Middle frontal gyrus (tissue), 1 donor: ENCODE measurements at regions not wholly inside any gene's neighbourhood (a gene's known extent, or its start where the extent isn't known, plus 50 kb on each side); places are given as distances from the start of the nearest gene placed in this dataset.
"Not testable (repeated sequence)": the region's sequence is repeated elsewhere in the genome, so short reads cannot be mapped to it uniquely, and the experiment has no call there.

Source experiments
- DNase-seq: peaks from one replicate; pipeline ENCODE4 v3.0.0-alpha.2; 2015; ENCODE audit warnings: low spot score; ENCODE audit errors: extremely low spot score

DNA sequence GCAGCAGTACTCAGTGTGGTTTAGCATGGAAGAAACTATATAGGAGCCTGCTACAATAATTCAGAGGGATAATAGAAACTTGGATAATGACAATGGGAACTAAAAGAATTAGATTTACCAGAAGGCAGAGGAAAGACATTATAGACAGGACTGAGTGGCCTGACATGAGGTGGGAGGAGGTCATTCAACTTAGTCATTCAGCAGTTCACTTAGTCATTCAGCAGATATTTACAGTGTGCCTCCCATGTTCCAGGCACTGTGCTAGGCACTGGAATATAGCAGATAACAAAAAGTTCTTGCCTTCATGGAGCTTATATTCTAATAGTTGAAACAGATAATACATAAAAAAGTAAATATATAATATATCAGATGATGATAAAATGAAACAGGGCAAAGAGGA lies 110.9 kb upstream of the IKBKE start:
- DNase-seq, result not testable (repeated sequence)

DNA sequence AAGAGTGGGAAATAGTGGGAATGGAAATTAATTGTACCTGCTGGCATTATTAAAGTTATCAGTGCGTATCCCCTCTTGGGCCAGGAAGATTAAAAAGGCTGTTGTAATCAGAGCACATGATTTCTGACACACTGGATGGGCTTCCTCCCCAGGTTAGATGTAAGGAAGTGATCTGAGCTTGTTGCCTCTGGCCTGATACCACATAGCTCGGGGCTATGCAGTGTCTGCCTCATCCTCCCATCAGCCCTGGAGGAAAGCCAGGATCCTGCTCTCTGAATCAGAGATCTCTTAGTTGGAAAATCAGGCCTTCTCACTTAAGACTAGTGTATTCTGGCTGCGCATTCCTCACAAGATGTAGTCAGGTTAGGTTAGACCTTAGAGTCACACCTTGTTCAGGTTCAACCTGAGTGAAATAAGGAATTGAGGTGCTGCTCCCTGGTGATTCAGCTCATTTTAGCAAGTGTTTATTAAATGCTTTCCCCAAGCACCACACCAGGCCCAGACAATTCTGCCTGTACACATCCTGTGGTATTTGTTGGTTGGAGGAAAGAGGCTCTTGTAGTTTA lies 108.2 kb upstream of the IKBKE start:
- DNase-seq, result not testable (repeated sequence)

DNA sequence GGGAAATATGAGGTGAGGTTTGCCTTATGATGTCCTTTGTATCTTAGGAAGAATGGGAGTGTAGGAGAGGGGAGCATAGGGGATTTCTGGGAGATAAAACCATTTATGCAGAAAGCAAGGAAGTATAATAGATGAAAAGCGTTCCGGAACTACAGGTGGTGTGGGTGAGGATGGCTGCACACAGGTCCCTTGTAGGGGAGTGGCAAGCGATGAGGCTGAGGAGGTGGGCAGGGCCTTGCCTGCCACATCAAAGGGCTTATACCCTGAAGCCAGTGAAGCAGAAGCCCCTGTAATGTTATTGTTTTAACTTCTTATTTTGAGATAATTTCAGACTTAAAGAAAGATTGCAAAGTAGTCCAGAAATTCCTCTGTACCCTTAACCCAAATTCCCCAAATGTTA lies 107.3 kb upstream of the IKBKE start:
- DNase-seq, result not testable (repeated sequence)

DNA sequence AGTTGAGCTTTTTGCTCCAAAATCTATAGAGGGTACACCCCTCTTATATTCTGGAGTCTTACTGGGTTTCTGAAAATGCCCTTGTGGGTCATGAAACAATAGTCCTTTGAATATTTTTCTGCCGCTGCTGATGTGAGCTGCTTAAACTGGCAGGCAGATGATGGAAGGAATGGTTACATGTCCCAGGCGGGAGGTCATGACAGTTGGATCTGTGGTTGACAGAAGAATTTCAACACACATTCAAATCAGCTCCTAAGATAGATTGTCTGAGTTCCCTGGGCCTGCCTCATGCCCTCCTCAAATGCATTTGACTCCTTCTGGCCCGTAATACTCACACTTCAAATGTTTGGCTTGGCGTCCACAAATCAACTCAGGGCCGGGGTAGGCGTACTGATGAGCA lies 105.0 kb upstream of the IKBKE start:
- DNase-seq, result not testable (repeated sequence)

DNA sequence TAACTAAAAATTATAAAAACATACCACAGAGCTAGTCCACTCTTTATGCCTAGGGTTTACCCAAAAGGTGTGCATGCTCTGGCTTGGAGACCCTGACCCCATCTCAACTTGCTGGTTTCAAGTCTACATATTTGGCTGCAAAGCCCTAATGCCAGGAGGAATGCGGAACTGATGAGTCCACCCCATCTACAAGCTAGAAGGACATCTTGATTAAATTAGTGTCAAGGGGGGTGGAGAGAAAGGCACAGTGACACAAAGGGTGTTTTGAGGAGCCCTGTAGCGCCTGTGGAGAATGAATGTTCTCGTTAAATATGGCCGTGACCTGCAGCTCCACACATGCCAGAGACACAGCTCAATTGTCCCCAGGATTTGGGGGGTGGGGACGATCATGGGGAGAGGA lies 104.1 kb upstream of the IKBKE start:
- DNase-seq, result not testable (repeated sequence)

DNA sequence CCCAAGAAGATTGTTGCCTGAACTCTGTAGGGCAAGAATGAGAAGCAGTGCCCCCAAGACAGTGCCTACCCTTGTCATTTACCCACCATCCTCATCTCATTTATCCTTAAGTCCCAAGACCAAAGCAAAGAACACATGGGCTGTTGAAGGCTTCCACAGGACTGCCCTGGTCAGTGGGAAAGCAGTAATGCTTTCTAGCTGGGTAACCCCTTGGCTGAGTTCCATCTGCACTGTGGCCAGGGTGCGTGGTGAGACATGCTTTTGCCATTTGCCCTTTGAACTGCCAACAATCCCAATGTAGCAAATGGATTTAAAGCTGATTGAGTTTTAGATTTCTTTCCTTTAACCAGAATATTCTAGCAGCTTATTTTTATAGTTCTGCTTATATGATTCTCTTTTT lies 103.5 kb upstream of the IKBKE start:
- not testable (repeated sequence) for DNase-seq

DNA sequence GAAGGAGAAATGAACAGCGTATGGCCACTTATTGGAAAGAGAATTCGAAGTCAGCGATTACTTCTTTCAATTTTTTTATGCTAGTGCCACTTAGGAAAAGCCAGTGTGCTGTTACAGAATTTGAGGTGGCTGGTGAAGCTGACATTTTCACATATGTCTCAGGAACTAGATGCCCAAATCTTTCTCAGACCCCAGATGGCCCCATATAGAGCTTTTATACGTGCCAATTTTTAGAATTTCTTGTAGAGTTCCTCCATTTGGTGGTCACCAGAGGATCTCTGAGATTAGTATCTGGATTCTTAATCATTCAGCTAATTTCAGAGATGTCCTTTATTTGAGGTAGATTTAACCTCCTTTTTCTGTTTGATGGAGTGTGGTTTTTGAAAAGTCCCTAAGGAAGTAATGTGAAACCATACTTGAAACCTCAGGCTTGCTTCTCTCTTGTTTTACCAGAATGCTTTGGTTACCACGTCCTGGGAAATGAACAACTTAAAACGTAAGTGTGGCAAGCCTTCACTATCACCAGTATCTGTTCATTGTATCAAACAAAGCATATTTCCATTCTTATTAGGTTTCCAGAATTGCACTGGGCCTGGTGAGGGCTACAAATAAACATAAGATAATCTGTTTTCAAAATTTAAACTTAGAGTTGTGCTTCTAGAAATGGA lies 102.2 kb upstream of the IKBKE start:
- not testable (repeated sequence) for DNase-seq

DNA sequence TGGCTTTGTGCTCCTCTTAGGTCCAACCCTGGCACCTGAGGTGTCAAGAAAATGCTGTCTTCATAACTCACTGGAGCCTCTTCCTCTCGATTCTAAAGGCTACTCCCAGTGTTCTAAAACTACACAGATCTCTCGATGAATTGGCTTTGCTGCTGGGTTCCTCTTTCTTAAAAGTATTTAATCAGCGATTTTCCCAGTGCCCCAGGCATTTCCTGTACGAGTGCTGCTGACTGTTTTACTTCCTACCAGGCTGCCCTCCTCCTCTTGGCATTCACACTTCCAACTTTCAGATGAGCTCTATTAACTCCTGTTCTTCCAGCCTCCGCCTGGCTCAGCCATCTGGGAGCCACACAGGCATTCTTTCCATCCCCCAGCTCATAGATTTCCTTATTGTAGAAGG lies 95.6 kb upstream of the IKBKE start:
- DNase-seq, result not testable (repeated sequence)

DNA sequence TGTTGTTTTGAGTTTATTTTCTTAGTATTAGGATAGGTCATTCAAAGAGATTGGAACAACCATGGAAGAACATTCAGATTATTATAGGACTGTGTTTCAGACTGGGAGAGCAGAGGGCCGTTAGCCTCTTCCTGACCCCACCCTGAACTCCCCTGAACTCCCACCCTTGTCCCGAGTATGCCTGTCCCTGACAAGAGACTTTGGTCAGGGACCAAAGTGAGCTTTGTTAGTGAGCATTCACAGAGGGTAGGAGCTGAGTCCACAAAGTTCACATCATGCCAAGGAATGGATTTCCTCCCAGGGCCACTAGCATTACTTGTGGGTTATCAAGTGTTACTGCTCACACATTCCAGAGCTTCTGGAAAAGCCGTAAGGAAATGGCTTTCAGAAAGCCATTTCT lies 94.7 kb upstream of the IKBKE start:
- not testable (repeated sequence) for DNase-seq

DNA sequence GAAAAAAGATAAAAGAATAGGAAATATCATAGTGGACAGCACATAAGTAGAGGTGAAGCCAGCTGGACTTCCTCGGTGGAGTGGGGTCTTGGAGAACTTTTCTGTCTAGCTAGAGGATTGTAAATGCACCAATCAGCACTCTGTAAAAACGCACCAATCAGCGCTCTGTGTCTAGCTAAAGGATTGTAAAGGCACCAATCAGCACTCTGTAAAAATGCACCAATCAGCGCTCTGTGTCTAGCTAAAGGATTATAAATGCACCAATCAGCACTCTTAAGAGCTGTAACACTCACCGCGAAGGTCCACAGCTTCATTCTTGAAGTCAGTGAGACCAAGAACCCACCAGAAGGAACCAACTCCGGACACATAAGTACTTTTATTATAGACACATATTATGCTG lies 91.8 kb upstream of the IKBKE start:
- DNase-seq, result not testable (repeated sequence)

DNA sequence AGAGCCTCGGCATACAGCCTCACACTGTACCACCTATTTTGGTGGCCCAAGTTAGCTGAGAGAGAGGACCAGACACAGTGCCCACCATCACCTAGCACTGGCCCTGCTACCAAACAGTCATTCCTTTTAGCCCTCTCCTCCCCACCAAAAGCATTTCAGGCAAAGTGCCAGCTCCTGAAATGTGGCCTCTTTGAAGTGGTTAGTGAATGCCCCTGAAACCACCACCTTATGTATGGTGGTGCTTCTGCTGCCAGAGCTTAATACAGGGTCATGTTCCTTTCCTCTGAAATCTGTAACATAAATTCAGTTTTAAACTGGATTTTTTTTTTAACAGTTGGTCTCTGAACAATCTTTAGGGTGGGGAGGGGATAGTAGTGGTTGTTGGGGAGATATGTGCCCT lies 91.0 kb upstream of the IKBKE start:
- not testable (repeated sequence) for DNase-seq

DNA sequence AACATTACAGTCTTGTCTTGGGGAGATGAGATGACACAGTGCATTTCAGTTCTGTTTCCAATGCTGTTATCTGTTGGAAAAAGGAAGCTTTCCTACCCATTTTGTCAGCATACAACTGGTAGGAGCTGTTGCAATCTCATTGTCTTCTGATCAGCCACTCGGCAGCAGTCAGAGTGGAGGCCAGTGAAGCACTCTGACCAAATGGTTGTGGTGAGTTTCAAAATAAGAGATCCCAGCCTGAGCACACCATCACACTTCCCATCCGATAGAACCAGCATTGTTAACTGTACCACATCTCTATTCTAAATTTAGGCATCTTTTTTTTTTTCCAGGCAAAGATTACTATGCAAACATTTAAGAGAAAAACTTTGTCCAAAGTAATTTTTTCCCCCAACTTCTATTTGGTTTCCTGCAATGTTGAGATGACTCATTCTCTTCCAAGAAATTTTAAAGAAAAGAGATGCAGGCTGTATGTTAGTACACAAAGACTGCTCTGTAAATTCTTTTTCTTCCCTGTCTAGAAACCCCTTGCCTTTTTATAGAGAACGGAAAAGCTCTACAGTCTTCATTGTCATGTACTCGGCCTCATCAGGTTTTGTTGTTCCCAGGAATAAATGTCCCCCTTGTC lies 90.0 kb upstream of the IKBKE start:
- DNase-seq, result peak; percentile 2

DNA sequence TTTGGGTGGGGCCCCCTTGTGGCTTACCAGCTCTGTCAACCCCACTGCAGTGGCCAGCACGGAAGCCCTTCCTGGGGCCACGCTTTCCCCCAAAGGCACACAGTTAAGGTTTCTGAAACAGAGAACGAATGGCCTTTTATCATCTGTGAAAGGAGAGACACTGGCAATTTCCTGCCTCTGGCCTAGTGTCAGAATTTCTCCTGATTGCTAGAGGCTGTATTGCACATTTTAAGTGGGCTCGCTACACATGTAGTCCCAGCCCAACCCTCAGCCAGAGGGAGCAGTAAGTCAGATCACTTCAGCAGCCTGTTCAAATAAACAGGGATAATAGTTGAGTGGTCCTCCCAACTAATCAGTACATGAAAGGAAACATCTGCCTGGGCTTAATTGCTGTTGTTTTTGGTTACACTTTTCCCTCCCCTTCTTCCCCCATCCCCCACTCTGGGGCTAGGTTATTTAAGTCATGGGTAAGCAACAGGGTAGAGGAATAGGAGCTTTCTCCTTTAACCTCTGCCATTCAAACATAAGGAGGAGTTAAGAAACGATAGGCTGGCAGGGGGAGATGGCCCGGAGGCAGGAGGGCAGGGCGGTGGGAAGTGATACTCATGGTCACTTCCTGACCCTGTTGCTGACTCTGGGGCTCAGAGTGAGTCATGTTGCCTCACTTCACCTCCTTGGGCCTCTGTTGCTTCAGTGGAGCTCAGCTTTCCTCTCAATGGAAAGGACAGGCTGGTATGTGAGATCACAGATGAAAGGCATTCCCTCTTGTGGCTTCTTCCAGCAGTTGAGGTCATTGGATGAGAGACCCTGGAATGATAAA lies 89.3 kb upstream of the IKBKE start:
- not testable (repeated sequence) for DNase-seq

DNA sequence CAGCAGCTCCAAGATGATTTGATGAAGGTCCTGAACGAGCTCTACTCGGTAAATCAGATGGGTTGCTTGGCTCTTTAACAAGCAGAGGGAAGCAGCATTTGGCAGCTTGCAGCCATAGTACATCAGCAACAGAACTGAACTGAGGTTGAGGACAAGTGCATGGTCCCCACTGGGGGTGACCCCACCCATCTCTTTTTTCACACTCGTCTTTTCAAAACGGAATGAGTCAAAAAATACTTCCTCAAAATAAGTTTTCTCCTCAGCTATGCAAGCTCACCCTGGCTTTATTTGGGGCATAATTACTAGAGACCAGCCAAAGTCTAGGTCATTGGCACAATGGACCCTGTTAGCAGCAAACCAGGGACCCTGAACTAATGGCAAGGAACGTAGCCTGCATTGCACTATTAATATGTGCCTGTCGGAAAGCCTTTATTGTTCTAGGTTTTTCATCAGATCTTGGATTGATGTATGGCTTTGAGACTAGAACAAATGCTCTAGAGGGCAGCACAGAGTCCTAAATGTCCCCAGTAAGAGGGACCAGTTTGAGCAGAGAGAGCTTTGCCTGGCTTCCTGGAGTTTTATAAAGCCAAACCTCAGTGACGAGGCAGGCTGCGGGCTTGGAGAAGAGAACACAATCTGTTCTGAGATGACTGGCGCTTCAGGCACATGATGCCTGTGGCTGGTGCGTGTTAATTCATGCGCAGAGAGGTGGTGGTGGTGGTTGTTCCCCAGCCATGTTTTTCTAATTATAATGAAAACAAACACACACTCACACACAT lies 86.1 kb upstream of the IKBKE start:
- DNase-seq, result peak; percentile 2

DNA sequence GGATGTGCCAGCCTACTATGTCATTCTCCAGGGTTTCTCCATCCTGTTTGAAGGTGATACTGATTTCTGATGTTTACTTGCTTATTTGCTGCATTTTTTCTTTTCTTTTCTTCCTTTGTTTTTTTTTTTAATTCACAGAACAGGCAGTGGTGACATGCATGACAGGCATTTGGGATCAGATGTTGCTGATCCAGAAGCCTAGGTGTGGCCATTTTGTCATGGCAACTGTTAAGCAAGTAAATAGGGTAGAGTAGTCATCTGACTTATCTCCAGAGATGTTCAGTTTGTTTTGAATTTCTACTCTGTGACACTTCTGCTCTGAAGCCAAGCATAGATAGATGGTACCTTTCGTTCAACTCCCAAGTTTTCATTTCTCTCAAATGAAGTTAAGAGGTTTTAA lies 85.4 kb upstream of the IKBKE start:
- not testable (repeated sequence) for DNase-seq

DNA sequence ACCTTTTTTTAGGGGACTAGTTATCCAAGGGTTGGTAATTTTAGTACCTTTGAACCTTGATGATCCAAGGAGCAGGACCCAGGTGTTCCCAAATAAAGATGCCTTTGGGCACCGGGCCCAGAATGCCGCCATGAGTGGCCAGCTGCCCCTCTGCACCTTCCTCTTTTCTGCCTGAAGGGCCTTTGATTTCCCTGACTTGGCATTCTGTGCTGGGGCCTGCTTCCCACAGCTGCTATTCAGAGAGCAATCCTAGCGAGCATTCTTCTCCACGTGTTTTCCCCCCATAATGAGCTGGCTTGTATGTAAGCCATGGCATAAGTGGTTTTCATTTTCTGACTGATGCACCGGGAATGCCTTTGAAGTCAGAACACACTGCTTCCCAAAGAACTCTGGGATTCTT lies 82.6 kb upstream of the IKBKE start:
- not testable (repeated sequence) for DNase-seq

DNA sequence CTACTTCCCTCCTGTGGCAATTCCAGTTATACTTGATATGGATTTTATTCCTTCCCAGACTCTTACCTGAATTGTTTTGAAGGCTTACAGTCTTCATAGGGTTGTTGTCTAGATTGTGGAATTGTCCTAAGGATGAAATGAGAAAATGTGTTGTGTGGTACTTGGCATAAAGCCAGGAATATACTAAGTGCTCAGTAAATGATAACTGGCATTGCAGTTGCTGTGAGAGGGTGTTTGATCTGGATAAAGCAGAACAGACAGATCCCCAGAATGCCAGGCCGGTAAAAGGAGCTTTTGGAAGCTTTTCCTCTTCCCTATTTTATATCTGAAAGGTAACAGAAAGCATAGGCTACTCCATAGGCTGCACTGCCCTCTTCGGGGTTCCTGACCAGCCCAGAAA lies 78.4 kb upstream of the IKBKE start:
- not testable (repeated sequence) for DNase-seq

DNA sequence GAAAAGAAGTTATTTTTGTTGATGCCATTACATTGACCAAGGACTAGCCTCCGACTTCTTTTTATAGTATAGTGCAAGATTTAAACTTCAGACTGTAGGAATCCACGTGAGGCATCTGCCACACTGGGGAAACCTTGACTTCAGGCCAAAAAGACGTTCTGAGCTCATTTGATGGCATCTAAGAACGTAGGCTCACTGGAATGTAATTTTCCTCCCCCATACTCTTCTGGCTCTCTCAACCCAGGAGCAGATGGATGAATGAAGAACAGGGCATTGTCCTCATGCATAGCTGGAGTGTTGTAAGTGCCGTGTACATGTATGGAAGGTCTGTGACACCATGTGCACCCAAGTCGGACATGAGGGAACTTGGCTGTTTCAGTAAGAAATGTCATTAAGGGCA lies 72.8 kb upstream of the IKBKE start:
- DNase-seq, result not testable (repeated sequence)

DNA sequence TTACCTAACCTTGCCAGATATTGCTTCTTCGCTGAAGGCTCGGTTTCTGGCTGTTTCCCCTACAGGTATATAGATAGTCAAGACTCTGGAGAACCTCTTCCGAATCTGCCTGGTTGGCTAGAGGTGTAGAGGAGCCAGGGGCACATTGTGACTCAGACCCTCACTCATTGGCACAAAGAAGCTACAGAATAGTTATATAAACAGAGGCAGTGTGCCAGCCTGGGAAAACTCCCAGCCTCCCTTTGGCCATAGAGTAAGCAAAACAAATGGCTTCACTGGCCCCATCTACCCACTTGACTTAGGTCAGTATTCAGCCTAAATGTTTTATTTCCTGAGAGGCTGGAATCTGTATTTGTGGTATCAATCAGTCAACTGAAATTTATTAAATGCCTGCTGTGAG lies 72.0 kb upstream of the IKBKE start:
- DNase-seq, result not testable (repeated sequence)

DNA sequence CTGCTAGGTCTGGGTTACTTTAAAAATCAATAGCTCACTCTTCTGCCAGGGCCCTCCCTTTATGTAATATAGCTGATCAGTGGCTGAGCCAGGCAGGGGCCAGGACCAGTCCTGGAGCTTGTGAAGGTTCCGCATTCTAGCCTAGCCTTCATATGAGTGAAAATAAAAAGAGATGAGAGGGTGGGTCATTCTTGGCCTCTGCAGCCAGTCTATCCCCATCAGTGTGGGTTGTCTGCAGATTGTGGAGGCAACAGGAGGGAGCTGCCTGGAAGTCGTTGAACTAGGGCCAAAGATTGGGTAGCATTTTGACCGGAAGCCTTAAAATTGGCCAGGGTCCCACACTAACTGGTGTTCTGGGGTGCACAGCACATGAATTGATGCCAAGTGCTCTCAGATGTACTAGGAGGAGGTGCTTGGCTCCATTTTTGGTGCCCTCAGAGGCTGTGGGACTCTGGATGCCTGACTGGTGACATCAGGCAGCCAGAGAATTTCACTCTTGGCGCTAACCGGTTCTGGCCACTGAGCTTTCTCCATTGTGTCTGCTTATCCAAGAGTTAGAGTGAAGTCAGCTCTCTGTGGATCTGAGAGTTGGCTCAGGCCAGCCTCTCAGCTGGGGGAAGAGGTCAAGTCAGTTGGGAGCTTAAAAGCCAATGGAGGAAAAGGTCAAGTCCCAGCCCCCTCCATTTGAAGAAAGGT lies 66.5 kb upstream of the IKBKE start:
- not testable (repeated sequence) for DNase-seq
